Hematopoietic multipotent progenitor cell treated with erythropoietin and hydrocortisone succinate and interleukin-3 and kit ligand, for 8 days (in vitro differentiated cells): ENCODE measurements at regions not wholly inside any gene's neighbourhood (a gene's known extent, or its start where the extent isn't known, plus 50 kb on each side); places are given as distances from the start of the nearest gene placed in this dataset.
"Not testable (repeated sequence)": the region's sequence is repeated elsewhere in the genome, so short reads cannot be mapped to it uniquely, and the experiment has no call there.

ENCODE experiments used
- DNase-seq: peaks from one replicate; pipeline ENCODE4 v3.0.0-alpha.2; 2015

DNA sequence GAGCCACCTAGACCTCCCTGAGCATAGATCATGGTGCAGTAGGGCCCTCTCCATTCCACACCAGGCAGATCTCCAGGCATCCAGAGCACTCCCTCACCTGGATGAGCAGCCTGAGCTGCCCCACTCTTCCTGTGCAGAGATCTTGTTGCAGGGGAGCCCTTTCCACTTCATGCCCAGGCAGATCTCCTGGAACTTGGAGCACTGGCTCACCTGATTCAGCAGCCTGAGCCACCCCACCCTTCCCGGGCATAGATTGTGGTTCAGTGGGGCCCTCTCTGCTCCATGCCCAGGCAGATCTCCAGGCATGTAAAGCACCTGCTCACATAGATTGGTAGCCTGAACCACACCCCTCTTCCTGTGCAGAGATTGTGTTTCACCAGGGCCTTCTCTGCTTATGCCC lies 78.0 kb downstream of the SEC16B start:
- no peak for DNase-seq

DNA sequence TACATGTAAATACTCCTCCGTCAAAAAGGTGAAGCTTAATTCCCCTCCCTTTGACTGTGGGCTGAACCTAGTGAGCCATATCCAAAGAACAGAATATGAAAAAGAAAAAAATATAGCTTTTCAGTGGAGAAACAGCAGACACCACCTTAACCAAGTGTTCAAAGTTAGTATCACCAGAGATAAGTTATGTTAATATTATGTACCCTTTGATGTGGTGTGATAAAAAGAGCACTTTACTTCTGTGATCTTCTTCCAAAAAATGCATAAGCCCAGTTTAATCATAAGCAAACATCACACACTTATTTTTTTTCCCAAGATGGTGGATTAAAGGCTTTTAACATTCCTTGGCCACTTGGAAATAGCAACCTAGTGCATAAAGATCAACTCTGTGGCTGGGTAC lies 79.4 kb downstream of the SEC16B start:
- no peak for DNase-seq

- DNase-seq, result no peak
These were observed 85.3 kb downstream of the SEC16B start for GRCh38 chr1:177884479-177885021.

DNA sequence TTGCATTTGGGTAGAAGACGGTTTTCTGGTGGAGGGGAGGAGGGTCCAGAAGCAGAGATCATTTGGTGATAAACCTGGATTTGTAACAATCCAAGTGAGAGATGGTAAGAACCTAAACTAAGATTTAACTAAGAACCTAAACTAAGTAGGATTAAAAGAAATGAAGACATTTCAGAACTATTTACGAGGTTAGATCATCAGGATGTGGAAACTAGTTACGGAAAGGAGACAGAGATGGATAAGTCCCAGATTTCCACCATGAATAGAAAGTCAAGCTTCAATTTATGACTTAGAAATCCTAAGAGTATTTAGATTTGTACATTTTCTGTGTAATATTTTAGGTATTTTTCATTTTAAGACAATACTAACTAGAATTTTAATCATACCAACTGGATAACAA lies 86.3 kb downstream of the SEC16B start:
- DNase-seq, result no peak

GRCh38 chr1:177880339-177880891 lies 89.4 kb downstream of the SEC16B start:
- no peak for DNase-seq

GRCh38 chr1:177877086-177877485 lies 92.8 kb downstream of the SEC16B start:
- DNase-seq, result no peak

DNA sequence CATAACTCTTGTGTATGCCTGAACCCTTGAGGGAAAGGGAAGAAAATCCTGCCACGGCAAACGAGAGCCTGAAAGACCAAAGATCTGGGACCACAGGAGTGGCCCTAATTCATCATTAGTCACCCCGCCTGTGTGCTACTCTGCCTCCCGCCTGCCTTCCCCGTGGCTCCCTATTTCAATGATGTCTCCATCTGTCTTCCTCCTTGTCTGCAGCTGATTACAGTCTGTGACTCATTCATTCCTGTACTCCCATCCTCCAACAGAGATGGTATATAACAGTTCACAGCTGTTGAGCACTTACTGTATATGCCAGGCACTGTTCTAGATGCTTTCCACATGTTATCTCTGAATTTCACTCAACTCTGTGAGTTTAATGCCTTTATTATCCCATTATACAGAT lies 96.6 kb downstream of the SEC16B start:
- DNase-seq, result no peak

DNA sequence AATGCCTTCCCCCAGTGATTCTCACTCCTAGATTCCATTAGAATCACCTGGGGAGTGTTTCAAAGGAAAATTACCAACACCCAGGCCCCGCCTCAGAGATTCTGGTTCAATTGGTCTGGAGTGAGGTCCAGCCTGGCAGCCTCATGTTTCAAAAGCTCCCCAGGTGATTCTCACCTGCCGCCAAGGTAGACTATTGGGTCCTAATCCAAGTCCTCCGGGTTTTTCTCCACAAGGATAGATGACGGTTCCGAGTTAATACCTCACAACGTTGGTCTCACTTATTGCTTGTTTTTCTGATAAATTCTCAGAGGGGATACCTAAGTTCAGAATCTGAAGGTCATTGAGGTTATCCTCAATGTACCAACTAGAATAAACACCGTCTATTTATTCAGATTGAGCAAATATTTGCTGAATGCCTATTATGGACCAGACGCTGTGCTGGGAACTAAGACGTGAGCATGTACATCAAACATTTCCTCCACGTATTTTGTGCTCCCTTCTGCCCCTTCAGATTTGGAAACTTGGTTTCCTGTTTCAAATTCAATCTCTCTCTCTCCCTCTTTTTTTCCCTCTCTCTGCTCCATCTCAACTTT lies 97.5 kb downstream of the SEC16B start:
- DNase-seq, result no peak

- DNase-seq, result no peak
These were observed 98.1 kb downstream of the SEC16B start for GRCh38 chr1:177871613-177872307.

DNA sequence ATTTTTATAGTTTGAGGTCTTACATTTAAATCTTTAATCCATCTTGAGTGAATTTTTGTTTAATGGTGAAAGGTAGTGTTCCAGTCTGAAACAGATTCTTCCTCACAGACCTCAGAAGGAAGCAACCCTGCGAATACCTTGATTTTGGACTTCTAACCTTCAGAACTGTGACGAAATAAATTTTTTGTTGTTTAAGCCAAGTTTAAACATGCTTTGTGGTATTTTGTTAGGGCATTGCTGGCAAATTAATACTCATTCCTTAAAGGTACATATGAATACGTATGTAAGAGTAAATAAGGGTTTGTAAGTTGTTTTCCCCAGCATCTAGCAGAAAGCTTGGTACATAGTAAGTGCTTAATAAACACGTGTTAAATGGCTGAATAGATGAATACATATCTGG lies 100.3 kb downstream of the SEC16B start:
- no peak for DNase-seq

DNA sequence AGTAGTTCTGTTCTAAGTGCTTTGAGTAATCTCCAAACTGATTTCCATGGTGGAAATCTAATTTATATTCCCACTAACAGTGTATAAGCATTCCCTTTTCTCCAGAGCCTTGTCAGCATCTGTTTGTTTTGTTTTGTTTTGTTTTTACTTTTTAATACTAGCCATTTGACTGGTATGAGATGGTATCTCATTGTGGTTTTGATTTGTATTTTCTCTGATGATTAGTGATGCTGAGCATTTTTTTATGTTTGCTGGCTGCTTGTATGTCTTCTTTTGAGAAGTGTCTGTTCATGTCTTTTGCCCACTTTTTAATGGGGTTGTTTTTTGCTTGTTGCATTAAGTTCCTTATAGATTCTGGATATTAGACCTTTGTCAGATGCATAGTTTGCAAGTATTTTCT lies 100.8 kb downstream of the SEC16B start:
- not testable (repeated sequence) for DNase-seq

GRCh38 chr1:177865807-177866206 lies 104.1 kb downstream of the SEC16B start:
- DNase-seq, result no peak

GRCh38 chr1:177864538-177865305 lies 105.1 kb downstream of the SEC16B start:
- no peak for DNase-seq

DNA sequence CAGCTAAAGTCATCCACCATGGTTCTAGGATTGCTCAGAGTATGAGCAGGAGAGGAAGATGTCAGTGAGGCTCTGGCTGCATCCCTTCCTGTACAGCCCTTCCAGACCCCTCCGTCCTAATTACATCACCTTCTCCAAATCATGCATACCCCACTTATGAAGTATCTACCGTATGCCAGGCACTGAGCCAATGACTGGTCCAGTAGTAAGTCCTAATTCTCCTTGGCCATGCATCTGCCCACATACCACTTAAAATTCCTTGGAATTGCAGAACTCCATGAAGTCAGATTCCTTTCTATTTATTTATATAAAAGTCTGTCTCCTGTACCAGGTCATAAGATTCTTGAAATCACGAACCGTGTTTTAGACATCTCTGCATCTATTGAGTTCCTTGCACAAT lies 106.1 kb downstream of the SEC16B start:
- no peak for DNase-seq

DNA sequence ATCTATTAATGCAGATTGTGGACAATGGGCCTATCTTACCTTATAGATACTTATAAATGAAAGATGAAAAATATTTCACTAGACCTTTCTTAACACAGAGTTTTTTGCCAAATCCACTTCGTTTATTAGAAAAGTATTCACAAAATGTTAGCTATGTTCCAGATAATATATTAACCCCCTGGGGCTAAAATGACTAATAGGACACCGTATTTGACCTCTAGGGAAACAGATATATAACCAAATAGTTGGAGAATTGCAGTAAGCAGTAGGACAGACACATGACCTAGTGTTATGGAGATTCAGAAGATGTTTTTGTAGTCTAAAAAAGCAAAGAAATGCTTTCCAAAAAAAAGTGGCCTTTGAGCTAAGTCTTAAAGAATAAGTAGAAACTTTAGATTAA lies 106.9 kb downstream of the SEC16B start:
- no peak for DNase-seq

GRCh38 chr1:177859572-177859971 lies 110.3 kb downstream of the SEC16B start:
- no peak for DNase-seq

DNA sequence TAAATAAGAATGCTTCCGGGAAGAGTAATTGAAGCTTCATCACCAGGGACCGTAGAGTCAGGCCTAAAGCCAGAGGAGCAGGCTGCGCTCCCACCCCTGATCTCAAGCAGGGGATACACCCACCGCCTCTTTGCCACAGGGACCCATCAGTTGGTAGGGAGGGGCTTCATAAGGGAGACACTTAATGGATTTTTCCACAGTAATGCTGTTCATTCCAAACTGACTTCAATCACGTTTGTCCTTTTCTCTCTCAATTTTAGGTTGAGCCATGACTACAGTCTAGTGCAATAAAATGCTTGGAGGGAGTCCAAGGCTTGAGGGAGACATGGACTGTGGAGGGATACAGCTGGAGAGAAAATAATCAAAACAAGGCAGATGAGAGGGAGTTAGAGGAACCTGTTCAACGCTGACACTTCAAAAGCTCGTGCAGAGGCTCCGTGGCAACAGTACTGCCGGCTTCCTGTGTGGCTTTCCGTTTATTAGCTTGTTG lies 111.5 kb downstream of the SEC16B start:
- DNase-seq, result no peak

- no peak for DNase-seq
These were observed 112.6 kb downstream of the SEC16B start for GRCh38 chr1:177857285-177857684.

DNA sequence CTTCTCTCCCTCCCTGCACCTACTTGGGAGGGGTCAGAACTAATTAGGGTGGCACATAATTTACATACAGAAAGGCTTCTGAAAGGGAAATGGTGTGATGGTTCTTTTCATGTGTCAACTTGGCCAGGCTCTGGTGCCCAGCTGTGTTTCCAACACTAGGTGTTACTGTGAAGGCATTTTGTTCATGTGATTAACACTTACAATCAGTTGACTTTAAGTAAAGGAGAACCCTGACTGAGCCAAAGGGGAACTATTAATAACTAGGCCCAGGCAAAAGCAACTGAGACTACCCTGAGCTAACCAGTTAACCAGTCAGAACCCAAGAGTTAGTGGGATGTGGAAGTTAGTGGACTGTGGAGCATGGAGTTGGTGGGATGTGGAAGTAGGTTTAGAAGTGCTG lies 114.9 kb downstream of the SEC16B start:
- DNase-seq, result no peak

GRCh38 chr1:177849579-177850290 lies 120.1 kb downstream of the SEC16B start:
- no peak for DNase-seq

DNA sequence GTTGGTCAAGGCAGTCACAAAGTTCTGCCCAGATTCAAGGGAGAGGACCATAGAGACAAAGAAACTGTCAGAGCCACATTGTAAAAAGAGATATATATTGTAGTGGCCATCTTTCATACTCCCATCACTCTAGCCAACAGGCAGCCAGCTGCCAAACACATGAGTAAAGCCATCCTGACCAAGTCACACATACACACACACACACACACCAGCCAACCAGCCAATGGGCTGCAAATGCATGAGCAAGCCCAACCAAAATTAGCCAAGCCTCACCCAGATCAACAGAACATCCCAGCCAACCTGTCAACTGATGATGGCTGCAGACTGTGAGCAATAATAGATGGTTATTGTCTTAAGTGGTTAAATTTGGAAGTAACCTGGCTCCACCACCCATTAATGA lies 120.7 kb downstream of the SEC16B start:
- DNase-seq, result no peak

GRCh38 chr1:177848577-177848976 lies 121.3 kb downstream of the SEC16B start:
- DNase-seq, result no peak

- no peak for DNase-seq
These were observed 122.0 kb downstream of the SEC16B start for GRCh38 chr1:177847843-177848242.
